Cardiac fibroblast (primary cell): ENCODE measurements at regions not wholly inside any gene's neighbourhood (a gene's known extent, or its start where the extent isn't known, plus 50 kb on each side); places are given as distances from the start of the nearest gene placed in this dataset.

Experiments used
- DNase-seq, 2 donors: peaks; one replicate each; pipeline versions ENCODE4 v3.0.0 to v3.0.0-alpha.2; 2010; ENCODE audit warnings: low read depth in 2 of 2
- H3K4me3 ChIP-seq, 2 donors: replicated peaks in 1 of 2; 1 replicate in 1 of 2; 2 replicates in 1 of 2; pipeline ENCODE4 v1.5.1; 2011; ENCODE audit warnings: low read depth in 2 of 2, low read length in 2 of 2, mild to moderate bottlenecking in 2 of 2, moderate library complexity in 1 of 2
- CTCF ChIP-seq: IDR thresholded peaks from one replicate; pipeline ENCODE4 v1.5.1; 2011; ENCODE audit warnings: low read depth, mild to moderate bottlenecking, low read length, inconsistent platforms

GRCh38 chr10:78756604-78757343 lies 312.0 kb upstream of the ZMIZ1 start:
- peak; percentile 97 for DNase-seq
- no peak for TF ChIP-seq CTCF
- no peak overlapping the region for H3K4me3 ChIP-seq

GRCh38 chr10:78757344-78757925 lies 311.3 kb upstream of the ZMIZ1 start:
- H3K4me3 ChIP-seq = no peak overlapping the region
- peak; percentile 60 to 88 for DNase-seq
- TF ChIP-seq CTCF = no peak

GRCh38 chr10:78758176-78758575 lies 310.6 kb upstream of the ZMIZ1 start:
- DNase-seq = no peak
- no peak for TF ChIP-seq CTCF
- H3K4me3 ChIP-seq = no peak overlapping the region

- no peak for TF ChIP-seq CTCF
- H3K4me3 ChIP-seq = no peak overlapping the region
- DNase-seq = no peak
Observed at GRCh38 chr10:78759456-78760120, 309.2 kb upstream of the ZMIZ1 start.

GRCh38 chr10:78760463-78761310 lies 308.1 kb upstream of the ZMIZ1 start:
- no peak overlapping the region for H3K4me3 ChIP-seq
- TF ChIP-seq CTCF = no peak
- no peak for DNase-seq

- H3K4me3 ChIP-seq = no peak overlapping the region
- DNase-seq = no peak
- no peak for TF ChIP-seq CTCF
Observed at GRCh38 chr10:78761311-78761781, 307.4 kb upstream of the ZMIZ1 start.
